22Rv1 (cell line): ENCODE measurements at regions not wholly inside any gene's neighbourhood (a gene's known extent, or its start where the extent isn't known, plus 50 kb on each side); places are given as distances from the start of the nearest gene placed in this dataset.

ENCODE experiments used
- ZFX ChIP-seq: fragments of 450-650 bp; IDR thresholded peaks from 2 replicates; pipeline ENCODE4 v1.6.1; 2017; ENCODE audit warnings: antibody characterized with exemption, borderline replicate concordance
- TF ChIP-seq, protein P1 (sequence below): fragments of 450-650 bp; IDR thresholded peaks from 2 replicates; pipeline ENCODE4 v1.5.1; 2017; ENCODE audit warnings: mild to moderate bottlenecking

DNA sequence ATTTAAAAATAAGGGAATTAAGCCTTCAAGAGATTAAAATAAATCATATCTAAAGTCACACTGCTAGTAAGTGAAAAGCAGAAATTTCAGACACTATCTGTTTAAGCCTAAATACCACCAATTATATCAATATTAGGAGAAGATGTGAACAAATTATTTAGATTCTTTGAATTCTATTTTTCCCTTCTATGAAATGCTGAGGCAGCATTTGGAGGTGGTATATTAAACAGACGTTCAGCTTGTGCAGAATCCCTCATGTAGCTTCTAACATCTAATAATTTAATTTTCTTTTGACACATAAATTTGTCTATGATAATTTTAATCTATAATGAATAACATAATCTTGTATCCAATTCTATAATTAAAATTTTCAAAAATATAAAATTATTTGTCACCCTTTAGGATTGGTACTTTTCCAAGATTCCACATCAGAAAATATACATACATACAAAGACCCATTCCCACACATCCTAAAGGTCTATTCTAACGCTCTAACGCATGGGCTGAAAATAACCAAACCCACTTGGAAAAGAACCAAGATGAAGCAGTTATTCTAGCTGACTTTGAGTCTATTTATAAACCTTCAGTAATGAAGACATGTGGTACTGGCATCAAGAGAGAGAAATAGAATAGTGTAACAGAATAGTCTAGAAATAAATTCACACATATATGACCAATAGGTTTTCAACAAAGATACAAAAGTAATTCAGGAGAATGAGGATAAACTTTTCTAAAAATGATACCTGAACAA is 751.8 kb downstream of the GALC start:
- TF ChIP-seq, protein P1, sequence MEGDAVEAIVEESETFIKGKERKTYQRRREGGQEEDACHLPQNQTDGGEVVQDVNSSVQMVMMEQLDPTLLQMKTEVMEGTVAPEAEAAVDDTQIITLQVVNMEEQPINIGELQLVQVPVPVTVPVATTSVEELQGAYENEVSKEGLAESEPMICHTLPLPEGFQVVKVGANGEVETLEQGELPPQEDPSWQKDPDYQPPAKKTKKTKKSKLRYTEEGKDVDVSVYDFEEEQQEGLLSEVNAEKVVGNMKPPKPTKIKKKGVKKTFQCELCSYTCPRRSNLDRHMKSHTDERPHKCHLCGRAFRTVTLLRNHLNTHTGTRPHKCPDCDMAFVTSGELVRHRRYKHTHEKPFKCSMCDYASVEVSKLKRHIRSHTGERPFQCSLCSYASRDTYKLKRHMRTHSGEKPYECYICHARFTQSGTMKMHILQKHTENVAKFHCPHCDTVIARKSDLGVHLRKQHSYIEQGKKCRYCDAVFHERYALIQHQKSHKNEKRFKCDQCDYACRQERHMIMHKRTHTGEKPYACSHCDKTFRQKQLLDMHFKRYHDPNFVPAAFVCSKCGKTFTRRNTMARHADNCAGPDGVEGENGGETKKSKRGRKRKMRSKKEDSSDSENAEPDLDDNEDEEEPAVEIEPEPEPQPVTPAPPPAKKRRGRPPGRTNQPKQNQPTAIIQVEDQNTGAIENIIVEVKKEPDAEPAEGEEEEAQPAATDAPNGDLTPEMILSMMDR = no peak
- no peak for TF ChIP-seq ZFX
